ENCODE measurements at regions not wholly inside any gene's neighbourhood (a gene's known extent, or its start where the extent isn't known, plus 50 kb on each side); places are given as distances from the start of the nearest gene placed in this dataset.
"Not testable (repeated sequence)": the region's sequence is repeated elsewhere in the genome, so short reads cannot be mapped to it uniquely, and the experiment has no call there.

GRCh38 chr4:181802207-181802606 is 441.0 kb upstream of the TENM3 start:
- Mint-ChIP-seq H3K36me3 (ENCODE audit: low read depth) (no peaks in the 10 kb centered on the region), H3K4me3 (no peak overlapping the region), H3K27ac (no peak overlapping the region), H3K27me3 (no peaks in the 10 kb centered on the region), H3K9me3 (peaks cover 10% of the 10 kb centered on the region), H3K4me1 (ENCODE audit: low read depth) (no peaks in the 10 kb centered on the region)
- DNase-seq: no peak

DNA sequence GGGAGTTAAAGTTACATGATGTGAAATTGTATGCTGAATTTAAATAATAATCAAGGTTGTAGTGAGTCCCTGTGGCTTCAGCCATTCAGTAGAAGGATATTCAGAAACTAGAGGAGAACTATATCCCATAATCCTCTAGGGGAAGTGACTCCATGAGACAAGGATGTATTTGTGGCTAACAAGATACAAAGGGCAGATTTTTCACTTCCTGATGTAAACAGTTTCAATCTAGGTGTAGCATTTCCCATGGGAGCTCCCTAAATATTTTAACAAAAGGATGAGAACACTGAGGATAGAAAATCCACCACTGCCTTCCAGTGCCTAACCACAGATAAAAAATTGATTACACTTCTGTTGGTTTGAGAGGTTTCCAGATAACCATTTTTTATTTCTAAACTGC is 435.4 kb upstream of the TENM3 start:
- H3K27me3 Mint-ChIP-seq: no peaks in the 10 kb centered on the region
- H3K4me1 Mint-ChIP-seq (ENCODE audit: low read depth): no peaks in the 10 kb centered on the region
- peaks cover 4% of the 10 kb centered on the region for H3K9me3 Mint-ChIP-seq
- H3K4me3 Mint-ChIP-seq: no peak overlapping the region
- no peaks in the 10 kb centered on the region for H3K36me3 Mint-ChIP-seq (ENCODE audit: low read depth)
- no peak overlapping the region for H3K27ac Mint-ChIP-seq
- DNase-seq: no peak

DNA sequence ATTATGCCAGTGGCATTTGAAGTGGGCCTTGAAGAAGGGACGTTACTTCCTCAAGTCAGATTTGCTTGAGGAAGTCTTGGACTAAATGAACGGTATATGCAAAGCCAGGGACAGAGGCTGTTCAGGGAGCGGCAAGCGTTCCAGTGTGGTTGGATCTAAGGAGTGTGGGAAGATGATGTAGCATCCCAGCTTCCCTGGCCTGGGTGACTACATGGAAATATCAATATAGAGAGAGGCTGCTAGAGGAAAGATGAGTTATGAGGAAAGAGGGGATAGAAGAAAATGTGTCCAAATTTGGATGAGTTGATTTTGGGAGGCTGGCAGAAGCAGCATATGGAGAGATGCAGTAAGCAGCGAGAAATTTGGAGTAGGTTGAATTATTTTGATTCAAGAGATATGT is 432.5 kb upstream of the TENM3 start:
- Mint-ChIP-seq H3K4me3 (no peak overlapping the region), H3K36me3 (ENCODE audit: low read depth) (no peaks in the 10 kb centered on the region), H3K27me3 (no peaks in the 10 kb centered on the region), H3K9me3 (no peaks in the 10 kb centered on the region), H3K27ac (no peak overlapping the region), H3K4me1 (ENCODE audit: low read depth) (no peaks in the 10 kb centered on the region)
- no peak for DNase-seq

DNA sequence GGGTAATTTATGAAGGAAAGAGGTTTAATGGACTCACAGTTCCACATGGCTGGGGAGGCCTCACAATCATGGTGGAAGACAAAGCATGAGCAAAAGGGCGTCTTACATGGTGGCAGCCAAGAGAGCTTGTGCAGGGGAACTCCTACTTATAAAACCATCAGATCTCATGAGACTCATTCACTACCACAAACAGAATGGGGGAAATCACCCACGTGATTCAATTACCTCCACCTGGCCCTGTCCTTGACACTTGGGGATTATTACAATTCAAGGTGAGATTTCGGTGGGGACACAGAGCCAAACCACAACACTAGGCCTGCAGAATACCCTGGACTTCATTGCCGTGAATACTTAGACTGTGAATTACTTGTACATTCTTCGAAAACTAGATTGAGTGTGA is 431.7 kb upstream of the TENM3 start:
- H3K4me3 Mint-ChIP-seq; DNase-seq; H3K4me1 Mint-ChIP-seq (ENCODE audit: low read depth); H3K27me3 Mint-ChIP-seq; H3K27ac Mint-ChIP-seq; H3K36me3 Mint-ChIP-seq (ENCODE audit: low read depth); H3K9me3 Mint-ChIP-seq: not testable (repeated sequence)

- Mint-ChIP-seq H3K4me1 (ENCODE audit: low read depth) (no peaks in the 10 kb centered on the region), H3K9me3 (peaks cover 7% of the 10 kb centered on the region), H3K27ac (no peak overlapping the region), H3K4me3 (no peak overlapping the region), H3K36me3 (ENCODE audit: low read depth) (no peaks in the 10 kb centered on the region), H3K27me3 (no peaks in the 10 kb centered on the region)
- no peak for DNase-seq
Observed at GRCh38 chr4:181819946-181820345, 423.3 kb upstream of the TENM3 start.

DNA sequence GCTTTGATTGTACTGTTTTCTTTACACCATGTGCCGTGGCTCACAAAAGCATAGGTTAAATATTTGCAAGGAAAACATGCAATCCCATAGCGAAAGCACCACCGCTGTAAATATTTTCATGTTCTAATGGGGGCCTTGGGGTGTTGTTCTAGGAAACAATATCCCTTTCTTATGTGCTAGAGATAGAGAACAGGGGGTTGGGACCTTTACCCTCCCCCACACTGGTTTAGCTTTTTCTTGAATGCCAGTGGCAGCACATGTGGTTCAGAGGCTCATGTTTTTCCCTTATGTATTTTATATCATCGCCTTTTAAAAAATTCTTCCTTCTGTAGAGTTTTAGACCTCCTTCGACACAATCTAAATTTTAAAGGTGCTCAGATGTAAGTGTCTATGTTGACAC is 422.6 kb upstream of the TENM3 start:
- no peaks in the 10 kb centered on the region for H3K27me3 Mint-ChIP-seq
- H3K4me3 Mint-ChIP-seq: no peak overlapping the region
- no peaks in the 10 kb centered on the region for H3K36me3 Mint-ChIP-seq (ENCODE audit: low read depth)
- H3K27ac Mint-ChIP-seq: no peak overlapping the region
- DNase-seq: no peak
- H3K4me1 Mint-ChIP-seq (ENCODE audit: low read depth): no peaks in the 10 kb centered on the region
- peaks cover 7% of the 10 kb centered on the region for H3K9me3 Mint-ChIP-seq

DNA sequence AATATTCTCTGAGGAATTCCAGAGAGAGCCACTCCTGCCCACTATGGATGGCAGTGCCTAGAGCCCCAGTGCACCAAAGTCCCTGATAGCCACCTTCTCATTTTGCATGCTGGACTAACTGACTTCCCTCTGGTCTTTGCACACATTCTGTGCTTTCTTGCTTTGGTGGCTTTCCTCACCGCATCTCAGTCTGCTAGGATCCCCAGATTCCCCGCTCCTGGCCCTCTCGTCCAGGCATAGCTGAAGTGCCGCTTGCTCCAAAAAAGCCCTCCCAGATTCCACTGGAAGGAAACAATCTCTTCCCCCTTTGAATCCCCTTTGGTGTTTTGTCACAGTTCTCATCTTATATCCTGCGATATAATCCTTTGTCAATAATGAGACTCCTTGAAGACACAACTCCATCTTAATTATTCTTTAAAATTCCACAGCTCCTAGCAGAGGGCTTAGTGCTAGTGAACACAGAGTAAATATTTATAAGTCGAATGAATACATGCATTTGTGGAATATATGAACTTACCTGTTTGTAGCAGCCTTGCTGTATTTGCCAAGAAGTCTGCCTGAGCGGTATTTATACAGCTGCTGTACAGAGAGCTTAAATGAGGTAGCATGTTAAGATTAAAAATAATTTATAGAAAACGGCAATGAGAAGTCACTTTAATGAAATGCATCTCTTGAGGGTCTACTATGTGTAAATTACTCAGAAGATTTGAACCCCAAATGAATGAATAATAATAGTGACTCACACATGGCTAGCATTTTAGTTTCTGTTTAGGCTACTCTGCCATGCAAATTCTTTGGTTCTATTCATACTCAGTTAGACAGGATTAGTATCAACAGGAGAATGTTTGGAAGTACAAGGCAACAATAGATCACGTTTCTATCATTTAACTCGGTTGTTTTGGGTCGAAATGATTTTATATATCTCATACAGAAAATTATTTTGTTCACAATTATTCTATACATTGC is 421.9 kb upstream of the TENM3 start:
- no peak for DNase-seq
- no peaks in the 10 kb centered on the region for H3K36me3 Mint-ChIP-seq (ENCODE audit: low read depth)
- H3K4me1 Mint-ChIP-seq (ENCODE audit: low read depth): no peaks in the 10 kb centered on the region
- no peak overlapping the region for H3K27ac Mint-ChIP-seq
- H3K4me3 Mint-ChIP-seq: no peak overlapping the region
- peaks cover 7% of the 10 kb centered on the region for H3K9me3 Mint-ChIP-seq
- no peaks in the 10 kb centered on the region for H3K27me3 Mint-ChIP-seq

- no peak for DNase-seq
- no peak overlapping the region for H3K4me3 Mint-ChIP-seq
- H3K9me3 Mint-ChIP-seq: peaks cover 7% of the 10 kb centered on the region
- H3K27ac Mint-ChIP-seq: no peak overlapping the region
- no peaks in the 10 kb centered on the region for H3K27me3 Mint-ChIP-seq
- no peaks in the 10 kb centered on the region for H3K36me3 Mint-ChIP-seq (ENCODE audit: low read depth)
- no peaks in the 10 kb centered on the region for H3K4me1 Mint-ChIP-seq (ENCODE audit: low read depth)
Observed at GRCh38 chr4:181822005-181822375, 421.2 kb upstream of the TENM3 start.

GRCh38 chr4:181823183-181823582 is 420.0 kb upstream of the TENM3 start:
- Mint-ChIP-seq H3K4me3 (no peak overlapping the region), H3K9me3 (peaks cover 4% of the 10 kb centered on the region), H3K4me1 (ENCODE audit: low read depth) (no peaks in the 10 kb centered on the region), H3K27ac (no peak overlapping the region), H3K36me3 (ENCODE audit: low read depth) (no peaks in the 10 kb centered on the region), H3K27me3 (no peaks in the 10 kb centered on the region)
- no peak for DNase-seq

GRCh38 chr4:181823645-181824044 is 419.6 kb upstream of the TENM3 start:
- Mint-ChIP-seq H3K27me3 (no peaks in the 10 kb centered on the region), H3K4me1 (ENCODE audit: low read depth) (no peaks in the 10 kb centered on the region), H3K36me3 (ENCODE audit: low read depth) (no peaks in the 10 kb centered on the region), H3K27ac (no peak overlapping the region), H3K4me3 (no peak overlapping the region), H3K9me3 (peaks cover 4% of the 10 kb centered on the region)
- no peak for DNase-seq

DNA sequence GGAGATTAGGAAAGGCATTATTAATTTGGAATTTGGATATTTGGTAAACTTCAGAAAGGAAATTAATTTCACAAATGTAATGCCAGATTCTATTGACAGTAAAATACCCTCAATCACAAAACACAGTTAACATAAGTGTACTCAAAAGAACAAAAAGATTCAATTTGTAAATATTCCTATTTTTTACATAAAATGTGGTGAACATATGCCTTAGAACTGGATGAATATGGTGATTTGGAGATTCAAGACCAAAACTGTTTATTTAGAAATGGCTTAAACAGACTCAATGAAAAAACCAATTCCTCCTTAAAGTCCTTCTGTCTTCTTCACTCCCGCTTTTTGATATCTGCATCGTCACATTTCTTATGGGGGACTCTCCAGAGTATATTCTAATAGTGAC is 417.6 kb upstream of the TENM3 start:
- Mint-ChIP-seq H3K9me3 (peaks cover 2% of the 10 kb centered on the region), H3K27ac (no peak overlapping the region), H3K4me3 (no peak overlapping the region), H3K4me1 (ENCODE audit: low read depth) (no peaks in the 10 kb centered on the region), H3K36me3 (ENCODE audit: low read depth) (no peaks in the 10 kb centered on the region), H3K27me3 (no peaks in the 10 kb centered on the region)
- no peak for DNase-seq

DNA sequence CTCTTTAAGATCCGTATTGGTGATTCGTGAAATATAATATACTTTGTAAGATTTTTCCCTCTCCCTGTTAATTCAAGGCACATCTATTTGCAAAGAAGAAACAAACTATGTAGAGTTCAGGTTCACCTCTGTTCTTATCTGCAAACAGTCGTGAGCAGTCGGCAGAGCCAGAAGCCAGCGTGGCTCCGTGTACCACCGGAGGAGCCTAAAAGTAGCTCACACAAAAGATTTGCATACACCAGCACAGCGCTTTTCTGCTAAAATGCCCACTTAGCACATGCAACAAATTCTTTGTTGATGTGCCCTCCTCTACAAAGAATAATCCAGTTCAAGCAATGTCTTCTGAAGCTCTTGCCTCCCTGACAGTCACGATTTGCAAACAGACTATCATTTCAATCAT is 416.0 kb upstream of the TENM3 start:
- Mint-ChIP-seq H3K27me3 (no peaks in the 10 kb centered on the region), H3K27ac (no peak overlapping the region), H3K9me3 (peaks cover 2% of the 10 kb centered on the region), H3K4me3 (no peak overlapping the region), H3K36me3 (ENCODE audit: low read depth) (no peaks in the 10 kb centered on the region), H3K4me1 (ENCODE audit: low read depth) (no peaks in the 10 kb centered on the region)
- DNase-seq: no peak

DNA sequence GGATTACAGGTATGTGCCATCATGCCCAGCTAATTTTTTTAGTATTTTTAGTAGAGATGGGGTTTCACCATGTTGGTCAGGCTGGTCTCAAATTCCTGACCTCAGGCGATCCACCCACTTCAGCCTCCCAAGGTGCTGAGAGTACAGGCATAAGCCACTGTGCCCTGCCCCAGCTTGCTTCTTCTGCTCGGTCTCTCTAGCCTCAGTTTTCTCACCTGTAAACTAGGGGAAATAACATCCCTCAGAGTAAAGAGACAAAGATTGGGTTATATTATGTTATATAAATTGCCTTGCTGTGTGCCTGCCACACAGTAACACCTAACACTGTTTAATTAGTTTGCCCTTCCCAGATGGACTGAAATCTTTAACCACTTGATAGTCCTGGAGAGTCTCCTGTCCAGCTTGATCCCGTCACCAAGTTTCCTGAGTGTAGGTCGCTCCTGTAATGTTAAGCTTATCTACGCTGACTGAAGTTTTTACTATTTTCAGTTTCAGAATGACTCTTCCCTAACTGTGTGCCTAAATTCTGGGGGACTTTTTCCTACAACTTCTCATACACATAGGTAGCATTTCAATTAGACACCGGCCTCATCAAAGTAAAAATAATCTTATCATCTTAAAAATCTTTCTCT is 412.7 kb upstream of the TENM3 start:
- no peak overlapping the region for H3K4me3 Mint-ChIP-seq
- no peaks in the 10 kb centered on the region for H3K4me1 Mint-ChIP-seq (ENCODE audit: low read depth)
- H3K27ac Mint-ChIP-seq: no peak overlapping the region
- no peak for DNase-seq
- peaks cover 4% of the 10 kb centered on the region for H3K9me3 Mint-ChIP-seq
- no peaks in the 10 kb centered on the region for H3K36me3 Mint-ChIP-seq (ENCODE audit: low read depth)
- H3K27me3 Mint-ChIP-seq: no peaks in the 10 kb centered on the region

GRCh38 chr4:181834071-181834470 is 409.1 kb upstream of the TENM3 start:
- no peak overlapping the region for H3K4me3 Mint-ChIP-seq
- H3K27ac Mint-ChIP-seq: no peak overlapping the region
- H3K27me3 Mint-ChIP-seq: no peaks in the 10 kb centered on the region
- no peaks in the 10 kb centered on the region for H3K4me1 Mint-ChIP-seq (ENCODE audit: low read depth)
- DNase-seq: no peak
- H3K36me3 Mint-ChIP-seq (ENCODE audit: low read depth): no peaks in the 10 kb centered on the region
- H3K9me3 Mint-ChIP-seq: peaks cover 4% of the 10 kb centered on the region

GRCh38 chr4:181835348-181835747 is 407.9 kb upstream of the TENM3 start:
- DNase-seq: no peak
- Mint-ChIP-seq H3K9me3 (peaks cover 2% of the 10 kb centered on the region), H3K27me3 (no peaks in the 10 kb centered on the region), H3K27ac (no peak overlapping the region), H3K36me3 (ENCODE audit: low read depth) (no peaks in the 10 kb centered on the region), H3K4me1 (ENCODE audit: low read depth) (no peaks in the 10 kb centered on the region), H3K4me3 (no peak overlapping the region)
